ENCODE measurements at regions not wholly inside any gene's neighbourhood (a gene's known extent, or its start where the extent isn't known, plus 50 kb on each side); places are given as distances from the start of the nearest gene placed in this dataset.
"Not testable (repeated sequence)": the region's sequence is repeated elsewhere in the genome, so short reads cannot be mapped to it uniquely, and the experiment has no call there.

GRCh38 chr2:89756616-89757015 is 1065.1 kb downstream of the RPIA start:
- not testable (repeated sequence) for H3K4me3 ChIP-seq (ENCODE audit: low read length)
- DNase-seq (ENCODE audit: low read depth, low spot score): peak; percentile 11

GRCh38 chr2:89758332-89759026 is 1067.0 kb downstream of the RPIA start:
- not testable (repeated sequence) for DNase-seq (ENCODE audit: low read depth, low spot score); H3K4me3 ChIP-seq (ENCODE audit: low read length)

- not testable (repeated sequence) for H3K4me3 ChIP-seq (ENCODE audit: low read length); DNase-seq (ENCODE audit: low read depth, low spot score)
Measured at GRCh38 chr2:89760762-89761161, 1069.3 kb downstream of the RPIA start.

- not testable (repeated sequence) for H3K4me3 ChIP-seq (ENCODE audit: low read length); DNase-seq (ENCODE audit: low read depth, low spot score)
Measured at GRCh38 chr2:89761171-89761570, 1069.7 kb downstream of the RPIA start.

GRCh38 chr2:89761863-89762262 is 1070.4 kb downstream of the RPIA start:
- H3K4me3 ChIP-seq (ENCODE audit: low read length); DNase-seq (ENCODE audit: low read depth, low spot score): not testable (repeated sequence)

GRCh38 chr2:89762461-89763253 is 1071.2 kb downstream of the RPIA start:
- not testable (repeated sequence) for DNase-seq (ENCODE audit: low read depth, low spot score); H3K4me3 ChIP-seq (ENCODE audit: low read length)

GRCh38 chr2:89763254-89763580 is 1071.7 kb downstream of the RPIA start:
- no peak overlapping the region for H3K4me3 ChIP-seq (ENCODE audit: low read length)
- no peak for DNase-seq (ENCODE audit: low read depth, low spot score)

GRCh38 chr2:89763581-89764485 is 1072.4 kb downstream of the RPIA start:
- no peak for DNase-seq (ENCODE audit: low read depth, low spot score)
- no peak overlapping the region for H3K4me3 ChIP-seq (ENCODE audit: low read length)

GRCh38 chr2:89764571-89765360 is 1073.3 kb downstream of the RPIA start:
- not testable (repeated sequence) for DNase-seq (ENCODE audit: low read depth, low spot score); H3K4me3 ChIP-seq (ENCODE audit: low read length)

- H3K4me3 ChIP-seq (ENCODE audit: low read length); DNase-seq (ENCODE audit: low read depth, low spot score): not testable (repeated sequence)
Measured at GRCh38 chr2:89765361-89765718, 1073.9 kb downstream of the RPIA start.

GRCh38 chr2:89766141-89766990 is 1074.9 kb downstream of the RPIA start:
- not testable (repeated sequence) for H3K4me3 ChIP-seq (ENCODE audit: low read length); DNase-seq (ENCODE audit: low read depth, low spot score)

- not testable (repeated sequence) for DNase-seq (ENCODE audit: low read depth, low spot score)
Measured at GRCh38 chr2:89767058-89767457, 1075.6 kb downstream of the RPIA start.

GRCh38 chr2:89767572-89768435 is 1076.3 kb downstream of the RPIA start:
- no peak overlapping the region for H3K4me3 ChIP-seq (ENCODE audit: low read length)
- DNase-seq (ENCODE audit: low read depth, low spot score): no peak

More at GRCh38 chr2:89767058-89767457, 1075.6 kb downstream of the RPIA start:
- H3K4me3 ChIP-seq (ENCODE audit: low read length): not testable (repeated sequence)

GRCh38 chr2:89775885-89776284 is 1084.4 kb downstream of the RPIA start:
- DNase-seq (ENCODE audit: low read depth, low spot score): no peak
- H3K4me3 ChIP-seq (ENCODE audit: low read length): no peak overlapping the region

- no peak for DNase-seq (ENCODE audit: low read depth, low spot score)
- H3K4me3 ChIP-seq (ENCODE audit: low read length): no peak overlapping the region
Measured at GRCh38 chr2:89780318-89780717, 1088.8 kb downstream of the RPIA start.

GRCh38 chr2:89781962-89782361 is 1090.5 kb downstream of the RPIA start:
- no peak overlapping the region for H3K4me3 ChIP-seq (ENCODE audit: low read length)
- no peak for DNase-seq (ENCODE audit: low read depth, low spot score)

GRCh38 chr2:89784960-89785359 is 1093.5 kb downstream of the RPIA start:
- no peak for DNase-seq (ENCODE audit: low read depth, low spot score)
- H3K4me3 ChIP-seq (ENCODE audit: low read length): no peak overlapping the region
